Smooth muscle cell (in vitro differentiated cells): ENCODE measurements at regions not wholly inside any gene's neighbourhood (a gene's known extent, or its start where the extent isn't known, plus 50 kb on each side); places are given as distances from the start of the nearest gene placed in this dataset.

ENCODE experiments used
- DNase-seq: peaks from one replicate; lab custom pipeline; 2025; ENCODE audit not compliant: unreplicated experiment; lab: John Stamatoyannopoulos, UW
- H2AFZ ChIP-seq: fragments of 200-600 bp; sonication (generic); 2 replicates; pipeline ENCODE4 v1.6.0; 2016; ENCODE audit warnings: antibody characterized with exemption, low read depth, mild to moderate bottlenecking
- H3F3A ChIP-seq: fragments of 200-600 bp; sonication (generic); 2 replicates; pipeline ENCODE4 v1.6.0; 2017; ENCODE audit warnings: antibody characterized with exemption, low read depth
- H3K27ac ChIP-seq: fragments of 200-600 bp; sonication (generic); 2 replicates; pipeline ENCODE4 v1.5.1; 2016; ENCODE audit warnings: low read depth, mild to moderate bottlenecking
- H3K27me3 ChIP-seq: fragments of 200-600 bp; sonication (generic); 2 replicates; pipeline ENCODE4 v1.6.1; 2016; ENCODE audit warnings: low read depth, mild to moderate bottlenecking
- H3K36me3 ChIP-seq: fragments of 200-600 bp; sonication (generic); 2 replicates; pipeline ENCODE4 v1.5.1; 2016; ENCODE audit warnings: low read depth
- H3K4me1 ChIP-seq: fragments of 200-600 bp; sonication (generic); 2 replicates; pipeline ENCODE4 v1.5.1; 2016; ENCODE audit warnings: low read depth
- H3K4me2 ChIP-seq: fragments of 200-600 bp; sonication (generic); 2 replicates; pipeline ENCODE4 v1.6.0; 2016; ENCODE audit warnings: mild to moderate bottlenecking
- H3K4me3 ChIP-seq: fragments of 200-600 bp; sonication (generic); 2 replicates; pipeline ENCODE4 v1.5.1; 2016; ENCODE audit warnings: mild to moderate bottlenecking
- H3K79me2 ChIP-seq: fragments of 200-600 bp; sonication (generic); 2 replicates; pipeline ENCODE4 v1.6.0; 2016; ENCODE audit warnings: low read depth, mild to moderate bottlenecking
- H3K9ac ChIP-seq: fragments of 200-600 bp; sonication (generic); 2 replicates; pipeline ENCODE4 v1.6.0; 2016; ENCODE audit warnings: low read depth
- H3K9me3 ChIP-seq: fragments of 200-600 bp; sonication (generic); replicated peaks from 2 replicates; pipeline ENCODE4 v1.5.1; 2016; ENCODE audit warnings: low read depth
- H4K20me1 ChIP-seq: fragments of 200-600 bp; sonication (generic); 2 replicates; pipeline ENCODE4 v1.6.0; 2016; ENCODE audit warnings: low read depth
- CTCF ChIP-seq: fragments of 200-600 bp; sonication (generic); IDR thresholded peaks from 2 replicates; pipeline ENCODE4 v1.5.1; 2017; ENCODE audit warnings: borderline replicate concordance, mild to moderate bottlenecking, antibody characterized with exemption; ENCODE audit not compliant: insufficient read depth, poor library complexity, severe bottlenecking
- WGBS: methylation state at CpG from one replicate; pipeline ENCODE4 v1.1.7; 2016; ENCODE audit warnings: low lambda C conversion rate; 5-methylcytosine and 5-hydroxymethylcytosine counted together

- Histone ChIP-seq H3K9ac (no peak overlapping the region), H3K4me2 (peak overlapping the region; percentile 92), H4K20me1 (peaks cover 81% of the 10 kb centered on the region), H3K9me3 (no peaks in the 10 kb centered on the region), H3K27me3 (no peaks in the 10 kb centered on the region), H3K79me2 (peaks cover 79% of the 10 kb centered on the region), H3F3A (peaks cover 4% of the 10 kb centered on the region), H3K27ac (peak overlapping the region; percentile 28), H3K4me3 (peak overlapping the region; percentile 88), H3K36me3 (no peaks in the 10 kb centered on the region), H3K4me1 (peaks cover 34% of the 10 kb centered on the region), H2AFZ (no peak overlapping the region)
- no peak for DNase-seq
- no peak for TF ChIP-seq CTCF
Observed at GRCh38 chr9:94169968-94170367, 85.7 kb downstream of the PTPDC1 start.

GRCh38 chr9:94173632-94174031 lies 85.5 kb upstream of the ZNF169 start:
- no peak overlapping the region for H2AFZ ChIP-seq
- H3K9me3 ChIP-seq: no peaks in the 10 kb centered on the region
- WGBS: 79% methylated on average over 3 of the region's 3 CpGs
- peaks cover 98% of the 10 kb centered on the region for H3K79me2 ChIP-seq
- H3F3A ChIP-seq: peaks cover 15% of the 10 kb centered on the region
- no peak overlapping the region for H3K4me3 ChIP-seq
- no peaks in the 10 kb centered on the region for H3K27me3 ChIP-seq
- H3K4me2 ChIP-seq: no peak overlapping the region
- H3K36me3 ChIP-seq: peaks cover 7% of the 10 kb centered on the region
- peaks cover 25% of the 10 kb centered on the region for H3K4me1 ChIP-seq
- DNase-seq: no peak
- H4K20me1 ChIP-seq: peaks cover 100% of the 10 kb centered on the region
- H3K9ac ChIP-seq: no peak overlapping the region
- H3K27ac ChIP-seq: peak overlapping the region; percentile 11
- TF ChIP-seq CTCF: no peak

GRCh38 chr9:94174164-94174563 lies 84.9 kb upstream of the ZNF169 start:
- Histone ChIP-seq H3K79me2 (peaks cover 98% of the 10 kb centered on the region), H3K4me2 (peak overlapping the region; percentile 63), H3K36me3 (peaks cover 7% of the 10 kb centered on the region), H2AFZ (no peak overlapping the region), H3K4me1 (peaks cover 20% of the 10 kb centered on the region), H3K27me3 (no peaks in the 10 kb centered on the region), H3K4me3 (no peak overlapping the region), H3K27ac (peak overlapping the region; percentile 60), H3F3A (peaks cover 18% of the 10 kb centered on the region), H3K9ac (no peak overlapping the region), H3K9me3 (no peaks in the 10 kb centered on the region), H4K20me1 (peaks cover 100% of the 10 kb centered on the region)
- 72% methylated on average over 1 of the region's 1 CpG for WGBS
- no peak for DNase-seq
- TF ChIP-seq CTCF: no peak

GRCh38 chr9:94175669-94176068 lies 83.4 kb upstream of the ZNF169 start:
- peak overlapping the region; percentile 63 for H3K4me2 ChIP-seq
- no peak overlapping the region for H3K9ac ChIP-seq
- peaks cover 7% of the 10 kb centered on the region for H3K36me3 ChIP-seq
- H3K4me3 ChIP-seq: no peak overlapping the region
- H4K20me1 ChIP-seq: peaks cover 100% of the 10 kb centered on the region
- WGBS: 40% methylated on average over 5 of the region's 5 CpGs
- H2AFZ ChIP-seq: no peak overlapping the region
- H3K27me3 ChIP-seq: no peaks in the 10 kb centered on the region
- H3K9me3 ChIP-seq: no peaks in the 10 kb centered on the region
- peaks cover 97% of the 10 kb centered on the region for H3K79me2 ChIP-seq
- H3K4me1 ChIP-seq: peaks cover 9% of the 10 kb centered on the region
- H3F3A ChIP-seq: peaks cover 23% of the 10 kb centered on the region
- no peak for DNase-seq
- H3K27ac ChIP-seq: peak overlapping the region; percentile 60
- no peak for TF ChIP-seq CTCF
